Neuronal stem cell (in vitro differentiated cells): ENCODE measurements at regions not wholly inside any gene's neighbourhood (a gene's known extent, or its start where the extent isn't known, plus 50 kb on each side); places are given as distances from the start of the nearest gene placed in this dataset.

ENCODE experiments used
- DNase-seq: peaks from one replicate; pipeline ENCODE4 v3.0.0-alpha.2; 2013; ENCODE audit warnings: low spot score
- H2AFZ ChIP-seq: one replicate; pipeline ENCODE4 v1.6.1; 2013; ENCODE audit warnings: mild to moderate bottlenecking, low read length, inconsistent platforms
- H2AK5ac ChIP-seq: 2 replicates; pipeline ENCODE4 v1.6.1; 2013; ENCODE audit warnings: low read depth, mild to moderate bottlenecking, inconsistent platforms, low read length, moderate library complexity, mixed read lengths
- H2BK120ac ChIP-seq: 2 replicates; pipeline ENCODE4 v1.6.1; 2013; ENCODE audit warnings: low read depth, mild to moderate bottlenecking, inconsistent platforms, low read length, moderate library complexity, mixed read lengths
- H2BK12ac ChIP-seq: one replicate; pipeline ENCODE4 v1.6.1; 2013; ENCODE audit warnings: low read length, inconsistent platforms
- H2BK15ac ChIP-seq: 2 replicates; pipeline ENCODE4 v1.6.1; 2013; ENCODE audit warnings: mild to moderate bottlenecking, low read length, inconsistent platforms, mixed read lengths
- H2BK5ac ChIP-seq: one replicate; pipeline ENCODE4 v1.6.1; 2013; ENCODE audit warnings: inconsistent platforms, mild to moderate bottlenecking, low read length, moderate library complexity
- H3K14ac ChIP-seq: one replicate; pipeline ENCODE4 v1.6.1; 2013; ENCODE audit warnings: low read length, inconsistent platforms
- H3K18ac ChIP-seq: 2 replicates; pipeline ENCODE4 v1.6.1; 2013; ENCODE audit warnings: low read length, inconsistent platforms
- H3K23ac ChIP-seq: 2 replicates; pipeline ENCODE4 v1.6.1; 2013; ENCODE audit warnings: low read depth, mild to moderate bottlenecking, mixed read lengths, low read length, inconsistent platforms; ENCODE audit not compliant: poor library complexity
- H3K27ac ChIP-seq: replicated peaks from 3 replicates; pipeline ENCODE4 v1.5.1; 2013; ENCODE audit warnings: low read length, inconsistent platforms
- H3K27me3 ChIP-seq, 3 experiments: 2 replicates each; pipeline ENCODE4 v1.6.1; 2013; ENCODE audit warnings: low read length in 3 of 3, mild to moderate bottlenecking in 2 of 3, inconsistent platforms in 1 of 3, low read depth in 1 of 3, mixed read lengths in 1 of 3, moderate library complexity in 1 of 3; ENCODE audit not compliant: control insufficient read depth in 3 of 3, insufficient read depth in 3 of 3
- H3K36me3 ChIP-seq, 2 donors: replicated peaks in 1 of 2; 2 replicates each; pipeline ENCODE4 v1.6.1; 2013; ENCODE audit warnings: low read length in 2 of 2; ENCODE audit not compliant: control insufficient read depth in 2 of 2, insufficient read depth in 2 of 2
- H3K4ac ChIP-seq: 2 replicates; pipeline ENCODE4 v1.6.1; 2013; ENCODE audit warnings: inconsistent platforms, mild to moderate bottlenecking, low read length, moderate library complexity
- H3K4me1 ChIP-seq, 2 donors: 1 replicate in 1 of 2; 2 replicates in 1 of 2; pipeline ENCODE4 v1.6.1; 2013; ENCODE audit warnings: low read length in 2 of 2, low read depth in 1 of 2; ENCODE audit not compliant: control insufficient read depth in 2 of 2, insufficient read depth in 1 of 2
- H3K4me2 ChIP-seq: one replicate; pipeline ENCODE4 v1.6.1; 2013; ENCODE audit warnings: mild to moderate bottlenecking, low read length, inconsistent platforms; ENCODE audit not compliant: insufficient read depth, poor library complexity, severe bottlenecking
- H3K4me3 ChIP-seq, 2 donors: 2 replicates each; pipeline ENCODE4 v1.5.1; 2013; ENCODE audit warnings: low read length in 2 of 2, mild to moderate bottlenecking in 2 of 2, inconsistent platforms in 1 of 2, moderate library complexity in 1 of 2
- H3K79me1 ChIP-seq: one replicate; pipeline ENCODE4 v1.6.1; 2013; ENCODE audit warnings: low read depth, mild to moderate bottlenecking, inconsistent platforms, low read length, moderate library complexity
- H3K9ac ChIP-seq: one replicate; pipeline ENCODE4 v1.6.1; 2013; ENCODE audit warnings: mild to moderate bottlenecking, low read depth, low read length, inconsistent platforms; ENCODE audit not compliant: poor library complexity
- H3K9me3 ChIP-seq, 2 donors: replicated peaks in 1 of 2; 2 replicates each; pipeline versions ENCODE3 to v1.6.1; 2013; ENCODE audit warnings: low read length in 2 of 2, mild to moderate bottlenecking in 2 of 2, inconsistent platforms in 1 of 2, low read depth in 1 of 2, mixed read lengths in 1 of 2, moderate library complexity in 1 of 2; ENCODE audit not compliant: control insufficient read depth in 2 of 2, insufficient read depth in 1 of 2
- H4K8ac ChIP-seq: one replicate; pipeline ENCODE4 v1.6.1; 2013; ENCODE audit warnings: low read depth, mild to moderate bottlenecking, inconsistent platforms, low read length, moderate library complexity
- H4K91ac ChIP-seq: one replicate; pipeline ENCODE4 v1.6.1; 2013; ENCODE audit warnings: low read length, low read depth, mild to moderate bottlenecking, inconsistent platforms; ENCODE audit not compliant: poor library complexity
- WGBS, 2 donors: extraction: QIAGEN DNeasy Blood & Tissue Kit; methylation state at CpG; one replicate each; pipeline ENCODE4 v1.1.7; 2013; ENCODE audit warnings: missing lambda C conversion rate in 2 of 2, mixed read lengths in 1 of 2; ENCODE audit not compliant: insufficient read length in 2 of 2, insufficient replicate concordance in 1 of 2; ENCODE audit errors: extremely low coverage in 2 of 2; 5-methylcytosine and 5-hydroxymethylcytosine counted together

DNA sequence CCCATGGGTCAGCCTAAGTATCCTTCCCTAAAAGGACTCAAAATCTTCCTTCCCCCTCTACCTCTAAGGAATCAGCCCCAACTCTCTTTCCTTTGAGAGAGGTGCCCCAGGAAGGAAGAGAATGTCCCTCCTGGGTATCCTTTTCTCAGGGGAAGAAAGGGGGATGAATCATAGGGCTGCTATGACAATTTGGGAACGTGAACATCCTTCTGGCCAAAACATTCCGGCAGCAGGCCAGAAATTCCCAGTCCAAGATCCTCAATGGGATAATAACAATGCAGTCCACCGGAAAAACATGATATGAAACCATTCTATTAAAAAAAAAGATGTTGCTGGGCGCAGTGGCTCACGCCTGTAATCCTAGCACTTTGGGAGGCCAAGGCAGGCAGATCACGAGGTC lies 50.8 kb upstream of the CACNA2D3 start:
- whole genome bisulfite sequencing, 2 donors: no CpG with 5 or more reads among the region's 6 CpGs
- H2BK5ac ChIP-seq: no peak overlapping the region
- H3K27me3 ChIP-seq: no peaks in the 10 kb centered on the region

DNA sequence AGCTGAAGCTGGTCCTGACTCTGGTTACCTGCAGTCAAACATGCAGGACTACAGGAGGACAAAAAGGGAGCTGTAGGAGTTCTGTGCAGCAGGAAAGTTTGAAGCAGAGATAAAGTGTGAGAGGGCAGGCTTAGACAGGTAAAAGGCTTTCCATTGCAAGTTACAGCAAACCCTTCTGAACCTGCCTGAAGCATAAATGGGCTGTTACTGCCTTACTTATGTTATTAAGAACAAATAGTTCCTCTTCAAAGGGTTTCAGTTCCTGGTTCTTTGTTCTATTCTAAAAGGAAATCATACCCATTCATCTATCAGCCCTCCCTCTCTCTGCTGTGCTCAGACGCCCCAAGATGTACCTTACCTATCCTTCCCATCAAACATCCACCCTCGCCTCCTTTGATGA lies 52.4 kb upstream of the CACNA2D3 start:
- H2BK120ac ChIP-seq: no peak overlapping the region
- H3K4me2 ChIP-seq: no peak overlapping the region
- H3K4me3 ChIP-seq: no peak overlapping the region
- H3K9me3 ChIP-seq: peaks cover 0 to 12% of the 10 kb centered on the region in 2 donors
- H2AK5ac ChIP-seq: no peak overlapping the region
- no peak overlapping the region for H3K9ac ChIP-seq
- WGBS, 2 donors: no CpG with 5 or more reads among the region's 2 CpGs
- peaks cover 0 to 2% (median 0%) of the 10 kb centered on the region in 3 experiments for H3K27me3 ChIP-seq
- H2AFZ ChIP-seq: no peak overlapping the region
- H3K18ac ChIP-seq: no peak overlapping the region
- H3K4me1 ChIP-seq: no peaks in the 10 kb centered on the region
- H3K36me3 ChIP-seq: no peaks in the 10 kb centered on the region
- H4K8ac ChIP-seq: no peak overlapping the region
- H2BK15ac ChIP-seq: no peak overlapping the region
- no peak overlapping the region for H4K91ac ChIP-seq
- H3K23ac ChIP-seq: no peak overlapping the region
- H2BK12ac ChIP-seq: no peak overlapping the region
- DNase-seq: no peak
- H3K27ac ChIP-seq: no peak overlapping the region
- no peak overlapping the region for H3K14ac ChIP-seq
- no peak overlapping the region for H3K4ac ChIP-seq
- H3K79me1 ChIP-seq: no peaks in the 10 kb centered on the region
- no peak overlapping the region for H2BK5ac ChIP-seq

More for the DNA sequence above, 50.8 kb upstream of the CACNA2D3 start:
- H3K4me2 ChIP-seq: no peak overlapping the region
- no peak overlapping the region for H3K4ac ChIP-seq
- DNase-seq: no peak
- H2AFZ ChIP-seq: no peak overlapping the region
- H4K8ac ChIP-seq: no peak overlapping the region
- no peaks in the 10 kb centered on the region for H3K36me3 ChIP-seq
- peaks cover 0 to 12% of the 10 kb centered on the region in 2 donors for H3K9me3 ChIP-seq
- H2BK120ac ChIP-seq: no peak overlapping the region
- H2BK15ac ChIP-seq: no peak overlapping the region
- no peak overlapping the region for H3K9ac ChIP-seq
- no peak overlapping the region for H2AK5ac ChIP-seq
- no peaks in the 10 kb centered on the region for H3K79me1 ChIP-seq
- H3K18ac ChIP-seq: no peak overlapping the region
- no peak overlapping the region for H3K14ac ChIP-seq
- no peak overlapping the region for H3K27ac ChIP-seq
- no peak overlapping the region for H3K23ac ChIP-seq
- H2BK12ac ChIP-seq: no peak overlapping the region
- no peak overlapping the region for H3K4me3 ChIP-seq
- no peaks in the 10 kb centered on the region for H3K4me1 ChIP-seq
- H4K91ac ChIP-seq: no peak overlapping the region

DNA sequence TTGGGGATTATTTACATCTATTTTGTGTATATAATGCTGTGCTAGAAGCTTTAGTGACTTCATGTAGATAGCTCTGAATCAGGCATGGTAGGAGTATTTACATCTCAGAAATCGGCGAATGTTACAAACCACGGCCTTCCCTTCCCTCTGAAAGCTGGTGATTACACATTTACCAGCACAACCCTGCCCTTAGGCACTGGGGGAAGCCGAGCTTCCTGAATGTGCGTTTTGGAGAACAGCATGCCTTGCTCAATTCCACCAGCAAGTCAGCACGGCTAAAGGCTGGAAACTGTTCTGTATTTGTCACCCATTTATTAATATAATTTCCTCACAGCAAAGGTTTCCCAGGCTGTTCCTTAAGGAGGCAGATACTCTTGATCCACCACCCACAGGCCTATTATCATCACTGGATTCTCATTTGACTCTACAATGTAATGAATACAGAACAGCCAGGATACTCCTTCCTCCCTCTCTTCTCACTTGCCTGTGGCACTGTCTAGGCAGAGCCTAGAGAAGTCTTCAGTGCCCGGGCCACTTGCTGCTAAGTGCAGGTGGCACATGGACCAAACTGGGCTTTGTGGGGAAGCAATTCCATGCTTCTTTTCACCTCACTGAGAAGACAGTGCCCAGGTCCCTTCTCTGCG lies 55.2 kb upstream of the CACNA2D3 start:
- Histone ChIP-seq H3K9me3 (peaks cover 0 to 12% of the 10 kb centered on the region in 2 donors), H3K4ac (no peak overlapping the region), H4K8ac (no peak overlapping the region), H3K36me3 (no peaks in the 10 kb centered on the region), H3K4me3 (no peak overlapping the region), H2BK12ac (no peak overlapping the region), H3K18ac (no peak overlapping the region), H4K91ac (no peak overlapping the region), H3K27me3 (peaks cover 0 to 2% (median 0%) of the 10 kb centered on the region in 3 experiments), H3K4me1 (no peaks in the 10 kb centered on the region), H3K23ac (no peak overlapping the region), H3K4me2 (no peak overlapping the region), H3K14ac (no peak overlapping the region), H2BK15ac (no peak overlapping the region), H2BK5ac (no peak overlapping the region), H2BK120ac (no peak overlapping the region), H2AFZ (no peak overlapping the region), H3K9ac (no peak overlapping the region), H3K79me1 (no peaks in the 10 kb centered on the region), H2AK5ac (no peak overlapping the region), H3K27ac (no peak overlapping the region)
- no CpG with 5 or more reads among the region's 8 CpGs for WGBS, 2 donors
- DNase-seq: no peak

DNA sequence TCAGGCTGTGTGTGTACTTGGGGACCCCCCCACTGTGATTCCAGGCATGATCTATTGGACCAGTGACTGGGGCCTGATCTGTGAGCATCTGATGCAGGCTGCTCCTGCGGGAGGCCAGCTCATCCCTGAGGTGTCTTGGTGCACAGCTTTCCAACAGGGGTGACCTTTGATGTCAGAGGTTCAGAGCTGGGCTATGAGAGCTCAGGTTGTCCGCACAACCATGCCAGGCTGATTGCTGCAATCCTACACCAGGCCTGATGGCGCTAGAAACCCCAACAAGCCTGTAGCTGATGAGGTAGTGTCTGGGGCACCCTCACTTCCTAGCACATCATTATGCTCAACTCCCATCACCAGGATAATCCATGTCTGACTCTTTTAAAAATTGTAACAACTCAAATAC lies 56.1 kb upstream of the CACNA2D3 start:
- Histone ChIP-seq H3K4me3 (no peak overlapping the region), H3K4me1 (no peaks in the 10 kb centered on the region), H2AFZ (no peak overlapping the region), H2BK120ac (no peak overlapping the region), H2BK5ac (no peak overlapping the region), H2BK12ac (no peak overlapping the region), H3K18ac (no peak overlapping the region), H3K27ac (no peak overlapping the region), H3K79me1 (no peaks in the 10 kb centered on the region), H3K4me2 (no peak overlapping the region), H4K8ac (no peak overlapping the region), H3K4ac (no peak overlapping the region), H3K9ac (no peak overlapping the region), H4K91ac (no peak overlapping the region), H3K27me3 (peaks cover 0 to 2% (median 0%) of the 10 kb centered on the region in 3 experiments), H2AK5ac (no peak overlapping the region), H3K36me3 (no peaks in the 10 kb centered on the region), H3K14ac (no peak overlapping the region), H2BK15ac (no peak overlapping the region), H3K9me3 (peaks cover 0 to 12% of the 10 kb centered on the region in 2 donors), H3K23ac (no peak overlapping the region)
- DNase-seq: no peak
- WGBS, 2 donors: no CpG with 5 or more reads among the region's 3 CpGs
